Uterus (tissue), 3 donors: ENCODE measurements at regions not wholly inside any gene's neighbourhood (a gene's known extent, or its start where the extent isn't known, plus 50 kb on each side); places are given as distances from the start of the nearest gene placed in this dataset.
"Not testable (repeated sequence)": the region's sequence is repeated elsewhere in the genome, so short reads cannot be mapped to it uniquely, and the experiment has no call there.

ENCODE experiments used
- DNase-seq, 2 donors: peaks; one replicate each; pipeline ENCODE4 v3.0.0-alpha.2; 2019 to 2020
- H3K27ac ChIP-seq, 2 donors: fragments of 200-600 bp; sonication (generic); 1 replicate in 1 of 2; 2 replicates in 1 of 2; pipeline ENCODE4 v1.5.1; 2016 to 2018
- H3K27me3 ChIP-seq, 2 donors: fragments of 200-600 bp; sonication (generic); one replicate each; pipeline ENCODE4 v1.5.1; 2018 to 2019; ENCODE audit warnings: control low read depth in 1 of 2
- H3K36me3 ChIP-seq, 2 donors: fragments of 200-600 bp; sonication (generic); one replicate each; pipeline ENCODE4 v1.5.1; 2019; ENCODE audit warnings: control low read depth in 1 of 2
- H3K4me1 ChIP-seq, 2 donors: fragments of 200-600 bp; sonication (generic); one replicate each; pipeline ENCODE4 v1.5.1; 2018 to 2019; ENCODE audit warnings: control low read depth in 1 of 2
- H3K4me3 ChIP-seq, 2 donors: fragments of 200-600 bp; sonication (generic); 1 replicate in 1 of 2; 2 replicates in 1 of 2; pipeline ENCODE4 v1.5.1; 2018 to 2019; ENCODE audit warnings: mild to moderate bottlenecking in 1 of 2
- H3K9me3 ChIP-seq, 2 donors: fragments of 200-600 bp; sonication (generic); one replicate each; pipeline ENCODE4 v1.5.1; 2019; ENCODE audit warnings: control low read depth in 1 of 2
- CTCF ChIP-seq, 4 experiments: fragments of 200-600 bp in 2 of 4; fragments of 450-650 bp in 2 of 4; sonication (generic) in 2 of 4; IDR thresholded peaks; one replicate each; pipeline ENCODE4 v1.5.1; 2016 to 2019; ENCODE audit warnings: antibody characterized with exemption in 4 of 4, mild to moderate bottlenecking in 2 of 4, moderate library complexity in 1 of 4
- POLR2A ChIP-seq, 2 donors: fragments of 450-650 bp; IDR thresholded peaks; one replicate each; pipeline ENCODE4 v1.6.1; 2016; ENCODE audit warnings: antibody characterized with exemption in 2 of 2, mild to moderate bottlenecking in 1 of 2, moderate library complexity in 1 of 2
- intact Hi-C: fragments of 100-400 bp; cut with DNase I; formaldehyde crosslinking; loops from one replicate; pipeline ENCODE4 v1.15.1; 2023; ENCODE audit warnings: low total_unique reads
- donor health status: DM: yes; HTN: yes; CAD: no.

- Histone ChIP-seq H3K36me3 (no peaks in the 10 kb centered on the region), H3K27ac (no peak overlapping the region), H3K4me3 (no peak overlapping the region), H3K9me3 (no peaks in the 10 kb centered on the region), H3K27me3 (no peaks in the 10 kb centered on the region), H3K4me1 (no peaks in the 10 kb centered on the region)
- intact Hi-C loops = no loop called here
- TF ChIP-seq CTCF (IDR thresholded peaks at IDR 0.05) (no peak), POLR2A (IDR thresholded peaks at IDR 0.05) (no peak)
- DNase-seq = no peak
These were observed 561.2 kb upstream of the C9orf72 start for GRCh38 chr9:28134446-28134976.

GRCh38 chr9:28135549-28135948, 562.3 kb upstream of the C9orf72 start:
- H3K36me3 ChIP-seq = no peaks in the 10 kb centered on the region
- intact Hi-C loops = no loop called here

GRCh38 chr9:28136113-28136512, 562.8 kb upstream of the C9orf72 start:
- TF ChIP-seq CTCF (IDR thresholded peaks at IDR 0.05) = no peak
- no peak for TF ChIP-seq POLR2A (IDR thresholded peaks at IDR 0.05)
- Histone ChIP-seq H3K9me3 (no peaks in the 10 kb centered on the region), H3K4me3 (no peak overlapping the region), H3K4me1 (no peaks in the 10 kb centered on the region), H3K27ac (no peak overlapping the region), H3K36me3 (no peaks in the 10 kb centered on the region), H3K27me3 (no peaks in the 10 kb centered on the region)
- intact Hi-C loops = no loop called here
- no peak for DNase-seq

More at GRCh38 chr9:28135549-28135948, 562.3 kb upstream of the C9orf72 start:
- H3K27me3 ChIP-seq = no peaks in the 10 kb centered on the region
- H3K9me3 ChIP-seq = no peaks in the 10 kb centered on the region
- no peak overlapping the region for H3K4me3 ChIP-seq
- no peaks in the 10 kb centered on the region for H3K4me1 ChIP-seq
- no peak for DNase-seq
- H3K27ac ChIP-seq = no peak overlapping the region
- TF ChIP-seq CTCF (IDR thresholded peaks at IDR 0.05) = no peak

GRCh38 chr9:28147430-28147829, 574.1 kb upstream of the C9orf72 start:
- H3K36me3 ChIP-seq, H3K27me3 ChIP-seq, H3K9me3 ChIP-seq, H3K4me1 ChIP-seq, intact Hi-C loops, H3K27ac ChIP-seq, DNase-seq, H3K4me3 ChIP-seq: not testable (repeated sequence)

GRCh38 chr9:28147923-28148597, 574.8 kb upstream of the C9orf72 start:
- intact Hi-C loops, H3K36me3 ChIP-seq: not testable (repeated sequence)

GRCh38 chr9:28149361-28150050, 576.2 kb upstream of the C9orf72 start:
- H3K27me3 ChIP-seq, DNase-seq, H3K27ac ChIP-seq, intact Hi-C loops, H3K4me3 ChIP-seq, H3K4me1 ChIP-seq, H3K36me3 ChIP-seq, H3K9me3 ChIP-seq: not testable (repeated sequence)

More at GRCh38 chr9:28147923-28148597, 574.8 kb upstream of the C9orf72 start:
- H3K4me3 ChIP-seq, H3K9me3 ChIP-seq, DNase-seq, H3K27me3 ChIP-seq, H3K27ac ChIP-seq, H3K4me1 ChIP-seq: not testable (repeated sequence)
